PC-9 (cell line): ENCODE measurements at regions not wholly inside any gene's neighbourhood (a gene's known extent, or its start where the extent isn't known, plus 50 kb on each side); places are given as distances from the start of the nearest gene placed in this dataset.

Source experiments
- BruUV-seq: library from RNA; stranded (reverse); fragments of 400-500 nt; replicated peaks from 2 replicates; lab custom pipeline; 2021; lab: Mats Ljungman, UMichigan
- CTCF ChIA-PET: fragments of 300-600 bp; sonication (Branson Sonifier 250); formaldehyde crosslinking; loops from one replicate; lab custom pipeline; 2022; ENCODE audit warnings: antibody characterized with exemption; lab: Charles Lee
- POLR2A ChIA-PET: fragments of 300-600 bp; sonication (Branson Sonifier 250); formaldehyde crosslinking; loops from one replicate; lab custom pipeline; 2022; ENCODE audit warnings: antibody characterized with exemption; ENCODE audit not compliant: unreplicated experiment; lab: Charles Lee
- DNase-seq, 2 experiments: peaks; one replicate each; pipeline versions ENCODE4 v3.0.0 to v3.0.0-alpha.2; 2015 to 2022; ENCODE audit warnings: mixed read lengths in 1 of 2
- H2AFZ ChIP-seq: fragments of 200-600 bp; sonication (generic); 2 replicates; pipeline ENCODE4 v1.8.1; 2017; ENCODE audit warnings: antibody characterized with exemption
- H3F3A ChIP-seq: fragments of 200-600 bp; sonication (generic); 2 replicates; pipeline ENCODE4 v1.8.1; 2017; ENCODE audit warnings: antibody characterized with exemption, mild to moderate bottlenecking, low read depth; ENCODE audit not compliant: insufficient read depth
- H3K27ac ChIP-seq: fragments of 200-600 bp; sonication (generic); 2 replicates; pipeline ENCODE4 v1.6.1; 2016; ENCODE audit warnings: mixed run types
- H3K27me3 ChIP-seq: fragments of 200-600 bp; sonication (generic); 2 replicates; pipeline ENCODE4 v1.6.1; 2016; ENCODE audit warnings: low read depth, mixed run types; ENCODE audit not compliant: insufficient read depth
- H3K36me3 ChIP-seq: fragments of 200-600 bp; sonication (generic); 2 replicates; pipeline ENCODE4 v1.6.1; 2016; ENCODE audit warnings: low read depth, mixed run types
- H3K4me1 ChIP-seq: fragments of 200-600 bp; sonication (generic); replicated peaks from 2 replicates; pipeline ENCODE4 v1.6.1; 2016; ENCODE audit warnings: mixed run types; ENCODE audit not compliant: insufficient read depth
- H3K4me2 ChIP-seq: fragments of 200-600 bp; sonication (generic); 2 replicates; pipeline ENCODE4 v1.6.1; 2017; ENCODE audit warnings: mixed run types
- H3K4me3 ChIP-seq: fragments of 200-600 bp; sonication (generic); 2 replicates; pipeline ENCODE4 v1.6.1; 2016; ENCODE audit warnings: mixed run types
- H3K79me2 ChIP-seq: fragments of 200-600 bp; sonication (generic); 2 replicates; pipeline ENCODE4 v1.6.1; 2017; ENCODE audit warnings: low read depth, mixed run types
- H3K9me2 ChIP-seq: fragments of 200-600 bp; sonication (generic); 2 replicates; pipeline ENCODE4 v1.8.1; 2017; ENCODE audit warnings: mild to moderate bottlenecking; ENCODE audit not compliant: insufficient read depth
- H3K9me3 ChIP-seq: fragments of 200-600 bp; sonication (generic); 2 replicates; pipeline ENCODE4 v1.8.1; 2016; ENCODE audit warnings: low read depth; ENCODE audit not compliant: insufficient read depth
- H4K20me1 ChIP-seq: fragments of 200-600 bp; sonication (generic); 2 replicates; pipeline ENCODE4 v1.8.1; 2017; ENCODE audit not compliant: insufficient read depth
- EZH2 ChIP-seq: fragments of 200-600 bp; sonication (generic); IDR thresholded peaks from 2 replicates; pipeline ENCODE4 v1.8.0; 2017; ENCODE audit warnings: antibody characterized with exemption, low read depth
- intact Hi-C: fragments of 100-400 bp; cut with micrococcal nuclease; formaldehyde crosslinking; loops from one replicate; pipeline ENCODE4 v1.10.0; 2022; ENCODE audit not compliant: unreplicated experiment
- TF ChIP-seq, protein P1 (sequence below): fragments of 200-600 bp; sonication (generic); conservative IDR thresholded peaks from 2 replicates; pipeline ENCODE4 v1.6.1; 2017; ENCODE audit warnings: mixed run types, antibody characterized with exemption, mild to moderate bottlenecking, moderate library complexity

DNA sequence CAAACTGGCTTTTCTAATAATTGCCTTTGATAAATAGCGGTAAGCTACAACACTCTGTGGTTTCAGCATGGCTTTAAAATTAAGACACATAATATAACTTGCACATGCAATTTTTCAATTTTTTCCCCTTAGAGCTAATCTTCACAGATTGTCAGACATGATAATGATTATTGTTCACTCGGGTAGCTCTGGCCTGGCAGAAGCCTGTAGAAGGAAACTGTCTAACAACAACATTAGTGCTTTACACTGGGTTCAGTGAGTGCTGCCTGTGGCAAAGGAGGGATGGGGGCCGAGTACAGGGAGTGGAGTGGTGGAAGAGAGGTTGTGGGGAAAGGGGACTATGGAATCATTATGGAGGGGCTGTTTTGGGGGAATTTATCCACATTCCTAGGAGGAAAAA, 67.2 kb upstream of the AUTS2 start:
- no peaks in the 10 kb centered on the region for H3F3A ChIP-seq
- no TSS peak for BruUV-seq
- TF ChIP-seq, protein P1, sequence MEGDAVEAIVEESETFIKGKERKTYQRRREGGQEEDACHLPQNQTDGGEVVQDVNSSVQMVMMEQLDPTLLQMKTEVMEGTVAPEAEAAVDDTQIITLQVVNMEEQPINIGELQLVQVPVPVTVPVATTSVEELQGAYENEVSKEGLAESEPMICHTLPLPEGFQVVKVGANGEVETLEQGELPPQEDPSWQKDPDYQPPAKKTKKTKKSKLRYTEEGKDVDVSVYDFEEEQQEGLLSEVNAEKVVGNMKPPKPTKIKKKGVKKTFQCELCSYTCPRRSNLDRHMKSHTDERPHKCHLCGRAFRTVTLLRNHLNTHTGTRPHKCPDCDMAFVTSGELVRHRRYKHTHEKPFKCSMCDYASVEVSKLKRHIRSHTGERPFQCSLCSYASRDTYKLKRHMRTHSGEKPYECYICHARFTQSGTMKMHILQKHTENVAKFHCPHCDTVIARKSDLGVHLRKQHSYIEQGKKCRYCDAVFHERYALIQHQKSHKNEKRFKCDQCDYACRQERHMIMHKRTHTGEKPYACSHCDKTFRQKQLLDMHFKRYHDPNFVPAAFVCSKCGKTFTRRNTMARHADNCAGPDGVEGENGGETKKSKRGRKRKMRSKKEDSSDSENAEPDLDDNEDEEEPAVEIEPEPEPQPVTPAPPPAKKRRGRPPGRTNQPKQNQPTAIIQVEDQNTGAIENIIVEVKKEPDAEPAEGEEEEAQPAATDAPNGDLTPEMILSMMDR: no peak
- no peaks in the 10 kb centered on the region for H3K9me3 ChIP-seq
- H2AFZ ChIP-seq: no peak overlapping the region
- H3K4me3 ChIP-seq: no peak overlapping the region
- no peaks in the 10 kb centered on the region for H3K36me3 ChIP-seq
- no peaks in the 10 kb centered on the region for H3K9me2 ChIP-seq
- H4K20me1 ChIP-seq: no peaks in the 10 kb centered on the region
- H3K27ac ChIP-seq: no peak overlapping the region
- ChIA-PET POLR2A (no interaction called here), CTCF (no interaction called here)
- no peaks in the 10 kb centered on the region for H3K27me3 ChIP-seq
- no peaks in the 10 kb centered on the region for H3K79me2 ChIP-seq
- no peaks in the 10 kb centered on the region for H3K4me1 ChIP-seq
- no peak for DNase-seq
- H3K4me2 ChIP-seq: no peak overlapping the region
- intact Hi-C loops: no loop called here

DNA sequence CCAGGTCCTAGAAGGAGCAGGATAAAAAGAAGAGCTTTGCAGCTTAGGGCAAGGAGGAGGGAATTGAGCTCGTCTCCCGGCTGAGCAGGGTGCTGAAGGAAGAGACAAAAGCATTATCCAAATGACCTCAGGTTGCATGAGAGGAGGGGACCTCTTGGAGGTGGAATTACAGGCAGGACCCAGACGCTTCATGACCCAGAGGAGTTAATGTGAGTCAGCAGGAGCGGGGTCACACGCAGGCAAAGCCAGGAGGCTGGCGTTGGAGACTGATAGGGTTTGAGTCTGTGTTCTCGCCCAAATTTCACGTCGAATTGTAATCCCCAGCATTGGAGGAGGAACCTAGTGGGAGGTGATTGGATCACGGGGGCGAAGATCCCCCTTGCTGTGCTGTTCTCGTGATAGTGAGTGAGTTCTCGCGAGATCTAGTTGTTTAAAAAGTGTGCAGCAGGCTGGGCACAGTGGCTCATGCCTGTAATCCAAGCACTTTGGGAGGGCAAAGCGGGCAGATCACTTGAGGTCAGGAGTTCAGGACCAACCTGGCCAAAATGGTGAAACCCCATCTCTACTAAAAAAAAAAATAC, 63.7 kb upstream of the AUTS2 start:
- Histone ChIP-seq H3K79me2 (no peaks in the 10 kb centered on the region), H3K36me3 (no peaks in the 10 kb centered on the region), H3F3A (no peaks in the 10 kb centered on the region), H2AFZ (no peak overlapping the region), H3K27me3 (no peaks in the 10 kb centered on the region), H3K4me2 (no peak overlapping the region), H3K4me3 (no peak overlapping the region), H4K20me1 (no peaks in the 10 kb centered on the region), H3K9me2 (no peaks in the 10 kb centered on the region), H3K27ac (no peak overlapping the region), H3K4me1 (no peaks in the 10 kb centered on the region), H3K9me3 (no peaks in the 10 kb centered on the region)
- CTCF ChIA-PET: no interaction called here
- no TSS peak for BruUV-seq
- DNase-seq: no peak
- intact Hi-C loops: no loop called here
- POLR2A ChIA-PET: no interaction called here
- TF ChIP-seq EZH2: no peak
- TF ChIP-seq, protein P1: no peak

- TF ChIP-seq EZH2: no peak
- TF ChIP-seq, protein P1: no peak
- Histone ChIP-seq H3K4me2 (no peak overlapping the region), H3K79me2 (no peaks in the 10 kb centered on the region), H4K20me1 (no peaks in the 10 kb centered on the region), H3K4me3 (no peak overlapping the region), H3K9me3 (no peaks in the 10 kb centered on the region), H3K9me2 (no peaks in the 10 kb centered on the region), H3K27me3 (no peaks in the 10 kb centered on the region), H3K4me1 (no peaks in the 10 kb centered on the region), H3F3A (no peaks in the 10 kb centered on the region), H2AFZ (no peak overlapping the region), H3K27ac (no peak overlapping the region), H3K36me3 (no peaks in the 10 kb centered on the region)
- intact Hi-C loops: no loop called here
- ChIA-PET POLR2A (no interaction called here), CTCF (no interaction called here)
- DNase-seq: no peak
- no TSS peak for BruUV-seq
Measured at GRCh38 chr7:69537691-69538090, 60.6 kb upstream of the AUTS2 start.
